Immature natural killer cell (primary cell): ENCODE measurements at regions not wholly inside any gene's neighbourhood (a gene's known extent, or its start where the extent isn't known, plus 50 kb on each side); places are given as distances from the start of the nearest gene placed in this dataset.

ENCODE experiments used
- DNase-seq, 3 donors: peaks; one replicate each; pipeline ENCODE4 v3.0.0; 2022; ENCODE audit warnings: mixed read lengths in 1 of 3
- H3K27ac Mint-ChIP-seq, 6 donors: one replicate each; pipeline ENCODE4 v1.8.0; 2020; ENCODE audit warnings: mixed read lengths in 6 of 6, mild to moderate bottlenecking in 5 of 6, inconsistent platforms in 4 of 6, moderate library complexity in 3 of 6
- H3K27me3 Mint-ChIP-seq, 3 donors: one replicate each; pipeline ENCODE4 v1.8.0; 2020 to 2021; ENCODE audit warnings: low read depth in 3 of 3, mild to moderate bottlenecking in 3 of 3, mixed read lengths in 3 of 3, moderate library complexity in 3 of 3, inconsistent platforms in 1 of 3
- H3K36me3 Mint-ChIP-seq, 3 donors: one replicate each; pipeline ENCODE4 v1.8.0; 2020; ENCODE audit warnings: mixed read lengths in 3 of 3, inconsistent platforms in 2 of 3, mild to moderate bottlenecking in 2 of 3
- H3K4me1 Mint-ChIP-seq, 2 donors: one replicate each; pipeline ENCODE4 v1.8.0; 2020; ENCODE audit warnings: inconsistent platforms in 2 of 2, mild to moderate bottlenecking in 2 of 2, mixed read lengths in 2 of 2, moderate library complexity in 1 of 2
- H3K4me3 Mint-ChIP-seq, 5 donors: one replicate each; pipeline ENCODE4 v1.8.0; 2020; ENCODE audit warnings: mild to moderate bottlenecking in 5 of 5, mixed read lengths in 5 of 5, inconsistent platforms in 3 of 5, moderate library complexity in 3 of 5
- H3K9me3 Mint-ChIP-seq, 6 donors: one replicate each; pipeline ENCODE4 v1.8.0; 2020; ENCODE audit warnings: mild to moderate bottlenecking in 6 of 6, mixed read lengths in 6 of 6, inconsistent platforms in 4 of 6, moderate library complexity in 3 of 6

DNA sequence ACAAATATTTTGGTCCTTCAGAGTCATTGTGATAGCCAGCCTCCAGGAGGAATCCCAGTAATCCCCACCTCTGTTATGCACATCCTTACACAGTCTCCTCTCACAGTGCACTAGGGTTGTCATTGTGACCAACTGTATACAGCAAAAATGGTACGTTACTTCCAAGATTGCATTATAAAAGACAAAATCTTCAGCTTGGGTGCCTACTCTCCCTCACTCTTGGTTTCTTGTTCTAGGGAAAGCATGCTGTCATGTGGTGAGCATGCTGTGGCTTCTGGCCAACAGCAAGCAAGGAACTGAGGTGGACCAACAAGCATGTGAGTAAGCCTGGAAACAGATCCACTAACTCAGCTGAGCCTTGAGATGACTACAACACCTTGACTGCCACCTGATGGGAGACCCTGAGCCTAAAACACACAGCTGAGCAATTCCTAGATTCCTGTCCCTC is 130.1 kb upstream of the DST start:
- Mint-ChIP-seq H3K4me1 (peaks cover 0 to 6% of the 10 kb centered on the region in 2 donors), H3K27me3 (peaks cover 0 to 1% (median 0%) of the 10 kb centered on the region in 3 donors), H3K9me3 (peaks cover 0 to 4% (median 0%) of the 10 kb centered on the region in 6 donors), H3K27ac (no peak overlapping the region), H3K4me3 (no peak overlapping the region), H3K36me3 (no peaks in the 10 kb centered on the region)
- no peak for DNase-seq

DNA sequence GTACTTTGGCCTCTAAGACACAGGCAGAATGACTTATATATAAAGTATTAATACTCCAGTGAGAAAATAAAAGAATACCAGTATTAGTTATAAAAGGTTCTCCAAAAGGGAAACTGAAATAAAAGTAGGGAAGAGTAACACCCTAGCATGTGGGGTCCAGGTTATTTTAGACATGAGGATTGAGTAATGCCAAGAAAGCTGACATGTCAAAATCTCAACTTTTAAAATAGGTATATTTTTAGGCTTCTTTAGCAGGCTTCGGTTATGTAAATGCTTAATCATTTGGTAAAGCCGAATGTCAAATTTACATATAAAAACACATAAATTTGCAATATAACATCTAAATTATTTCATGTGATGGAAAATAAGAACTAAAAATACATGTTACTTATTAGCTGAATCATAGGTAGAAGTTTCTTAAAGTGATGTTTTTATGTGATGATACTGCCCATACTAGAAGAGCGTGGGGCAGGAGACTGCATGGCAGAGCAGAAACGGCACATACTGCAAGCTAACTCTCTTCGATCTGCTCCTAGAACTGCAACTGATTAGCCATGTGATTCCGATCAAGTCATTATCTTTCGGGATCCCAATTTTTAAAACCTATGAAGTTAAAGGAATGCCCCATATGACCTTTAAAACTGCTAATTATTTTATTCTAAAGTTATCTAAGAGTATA is 129.4 kb upstream of the DST start:
- H3K36me3 Mint-ChIP-seq, result no peaks in the 10 kb centered on the region
- H3K9me3 Mint-ChIP-seq, result peaks cover 0 to 2% (median 0%) of the 10 kb centered on the region in 6 donors

DNA sequence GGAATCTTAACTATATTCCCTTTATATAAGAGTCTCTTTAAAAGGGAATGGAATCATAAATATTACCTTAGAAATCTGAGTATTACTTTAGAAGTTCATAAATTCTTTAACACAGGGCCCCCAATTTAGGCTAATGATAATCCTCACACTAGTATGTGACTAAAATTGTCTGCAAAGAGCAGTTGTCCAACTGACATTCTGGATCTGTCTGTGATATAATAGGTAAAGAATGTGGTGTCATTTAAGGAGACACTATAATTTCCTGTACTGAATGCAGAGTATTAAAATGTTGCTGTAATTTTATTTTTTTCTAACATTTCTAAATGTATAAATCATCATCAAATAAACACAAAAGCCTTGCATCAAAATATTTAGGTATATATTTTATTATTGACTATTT is 128.5 kb upstream of the DST start:
- Mint-ChIP-seq H3K27me3 (peaks cover 0 to 2% (median 0%) of the 10 kb centered on the region in 3 donors), H3K27ac (no peak overlapping the region), H3K36me3 (no peaks in the 10 kb centered on the region), H3K9me3 (peaks cover 0 to 2% (median 0%) of the 10 kb centered on the region in 6 donors), H3K4me3 (no peak overlapping the region), H3K4me1 (peaks cover 0 to 5% of the 10 kb centered on the region in 2 donors)
- no peak for DNase-seq

More for the DNA sequence above, 129.4 kb upstream of the DST start:
- Mint-ChIP-seq H3K27ac (no peak overlapping the region), H3K4me1 (peaks cover 0 to 6% of the 10 kb centered on the region in 2 donors), H3K4me3 (no peak overlapping the region), H3K27me3 (peaks cover 0 to 2% (median 0%) of the 10 kb centered on the region in 3 donors)
- DNase-seq, result no peak

DNA sequence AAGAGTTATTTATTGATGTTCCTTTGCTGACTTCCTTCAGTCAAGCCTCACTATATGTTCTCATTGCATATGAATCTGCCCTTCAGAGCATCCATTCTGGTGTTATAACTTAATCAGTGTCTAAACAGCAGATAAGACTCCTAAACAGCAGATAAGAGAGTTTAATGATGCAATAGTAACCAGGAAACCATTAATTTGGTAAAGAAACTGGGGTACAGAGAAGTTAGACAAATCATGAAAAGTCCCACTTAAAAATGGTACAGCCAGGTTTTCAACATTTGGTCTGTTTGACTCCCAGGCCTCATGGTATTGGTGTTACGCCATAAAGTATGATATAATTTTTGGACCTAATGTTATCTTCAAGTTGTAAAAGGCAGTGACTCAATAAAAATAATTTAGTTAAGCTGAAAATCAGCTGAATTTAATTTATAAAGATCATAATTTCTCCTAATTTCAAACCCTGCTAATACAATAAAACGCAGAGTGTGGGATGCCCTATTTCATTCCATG is 127.4 kb upstream of the DST start:
- H3K4me3 Mint-ChIP-seq, result no peak overlapping the region
- no peak overlapping the region for H3K27ac Mint-ChIP-seq
- H3K4me1 Mint-ChIP-seq, result no peaks in the 10 kb centered on the region
- peaks cover 0 to 2% (median 0%) of the 10 kb centered on the region in 3 donors for H3K27me3 Mint-ChIP-seq
- no peaks in the 10 kb centered on the region for H3K36me3 Mint-ChIP-seq
- DNase-seq, result no peak
- H3K9me3 Mint-ChIP-seq, result peaks cover 0 to 2% (median 0%) of the 10 kb centered on the region in 6 donors

DNA sequence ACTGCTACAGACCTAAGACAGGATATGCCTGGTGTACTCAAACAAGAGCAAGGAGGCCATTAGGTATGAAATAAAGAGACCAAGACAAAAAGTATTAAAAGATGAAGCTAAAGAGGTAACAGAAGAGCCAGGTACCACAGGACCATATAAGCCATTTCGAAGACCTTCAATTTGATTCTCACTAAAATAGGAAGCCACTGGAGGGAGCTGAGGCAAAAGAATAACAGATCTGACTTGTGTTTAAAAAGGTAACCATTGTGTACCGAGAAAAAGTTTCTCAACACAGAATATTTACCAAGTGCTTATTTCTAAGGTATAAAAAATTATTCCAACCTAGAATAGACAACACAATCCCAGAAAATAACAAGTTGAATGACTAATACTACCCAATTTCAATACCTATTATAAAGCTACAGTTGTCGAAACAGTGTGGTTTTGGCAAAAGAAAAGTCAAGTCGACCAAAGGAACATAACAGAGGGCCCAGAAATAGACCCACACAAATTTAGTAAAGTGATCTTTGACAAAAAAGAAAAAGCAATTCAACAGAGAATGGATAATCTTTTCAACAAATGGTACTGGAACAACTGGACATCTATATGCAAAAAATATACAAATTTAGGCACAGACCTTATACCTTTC is 125.3 kb upstream of the DST start:
- no peak overlapping the region for H3K27ac Mint-ChIP-seq
- H3K4me1 Mint-ChIP-seq, result no peaks in the 10 kb centered on the region
- peaks cover 0 to 2% (median 0%) of the 10 kb centered on the region in 6 donors for H3K9me3 Mint-ChIP-seq
- no peaks in the 10 kb centered on the region for H3K36me3 Mint-ChIP-seq
- DNase-seq, result no peak
- H3K27me3 Mint-ChIP-seq, result peaks cover 0 to 2% (median 0%) of the 10 kb centered on the region in 3 donors
- no peak overlapping the region for H3K4me3 Mint-ChIP-seq

DNA sequence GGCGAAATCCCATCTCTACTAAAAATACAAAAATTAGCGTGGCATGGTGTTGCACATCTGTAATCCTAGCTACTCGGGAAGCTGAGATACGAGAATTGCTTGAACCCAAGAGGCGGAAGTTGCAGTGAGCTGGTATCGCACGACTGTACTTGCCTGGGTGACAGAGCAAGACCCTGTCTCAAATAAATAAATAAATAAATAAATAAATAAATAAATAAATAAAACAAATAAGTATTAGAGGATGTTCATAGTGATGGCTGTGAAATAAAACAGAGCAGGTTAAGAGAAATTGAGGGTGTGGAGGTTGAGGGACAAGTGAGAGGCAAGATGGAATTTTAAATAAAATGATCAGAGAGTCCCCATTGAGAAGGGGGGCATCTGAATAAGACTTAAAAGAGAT is 124.7 kb upstream of the DST start:
- Mint-ChIP-seq H3K4me3 (no peak overlapping the region), H3K27ac (no peak overlapping the region)

DNA sequence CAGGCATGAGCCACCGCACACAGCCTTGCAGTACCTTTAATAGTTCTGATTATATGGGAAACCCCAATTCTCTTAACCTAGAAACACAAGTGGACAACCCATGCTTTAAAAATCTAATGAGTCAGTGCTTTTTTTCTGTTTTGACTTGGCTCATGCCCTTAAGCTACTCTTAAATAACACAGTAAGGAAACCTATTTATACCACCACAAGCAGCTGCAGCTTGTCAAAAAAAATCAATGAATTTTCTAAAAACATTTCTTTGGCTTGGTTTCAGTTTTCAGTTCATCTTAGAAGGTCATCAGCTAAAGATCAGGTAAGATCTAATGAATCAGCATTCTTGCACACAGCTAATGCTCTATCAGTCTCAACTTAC is 124.1 kb upstream of the DST start:
- DNase-seq, result no peak

More for the DNA sequence above, 124.7 kb upstream of the DST start:
- Mint-ChIP-seq H3K4me1 (no peaks in the 10 kb centered on the region), H3K27me3 (peaks cover 0 to 2% (median 0%) of the 10 kb centered on the region in 3 donors), H3K9me3 (peaks cover 0 to 2% (median 0%) of the 10 kb centered on the region in 6 donors), H3K36me3 (no peaks in the 10 kb centered on the region)
- no peak for DNase-seq

DNA sequence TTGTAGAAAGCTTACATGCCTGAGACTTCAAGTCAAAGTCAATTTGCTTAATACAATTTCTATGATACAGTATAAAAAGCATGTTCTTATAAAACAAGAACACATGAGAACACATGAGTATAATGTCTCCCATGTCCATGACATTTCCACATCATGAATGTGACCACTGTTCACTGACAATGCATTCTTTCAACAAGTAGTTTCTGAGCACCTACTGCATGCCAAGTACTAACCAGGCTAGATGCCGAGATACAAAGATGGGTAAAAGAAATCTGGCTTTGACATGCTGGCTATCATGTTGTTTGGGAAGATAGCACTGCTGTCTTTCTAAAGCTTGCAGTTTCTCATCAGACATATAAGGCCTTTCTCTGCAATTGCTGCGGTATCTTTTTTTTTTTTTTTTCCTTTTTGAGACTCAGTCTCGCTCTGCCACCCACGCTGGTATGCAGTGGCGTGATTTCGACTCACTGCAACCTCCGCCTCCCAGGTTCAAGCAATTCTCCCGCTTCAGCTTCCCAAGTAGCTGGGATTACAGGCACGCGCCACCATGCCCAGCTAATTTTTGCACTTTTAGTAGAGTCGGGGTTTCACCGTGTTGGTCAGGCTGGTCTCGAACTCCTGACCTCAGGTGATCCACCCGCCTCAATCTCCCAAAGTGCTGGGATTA is 123.6 kb upstream of the DST start:
- peaks cover 0 to 2% (median 0%) of the 10 kb centered on the region in 6 donors for H3K9me3 Mint-ChIP-seq
- H3K4me1 Mint-ChIP-seq, result no peaks in the 10 kb centered on the region
- H3K4me3 Mint-ChIP-seq, result no peak overlapping the region
- H3K27ac Mint-ChIP-seq, result no peak overlapping the region
- H3K36me3 Mint-ChIP-seq, result no peaks in the 10 kb centered on the region
- DNase-seq, result no peak
- H3K27me3 Mint-ChIP-seq, result peaks cover 0 to 2% (median 0%) of the 10 kb centered on the region in 3 donors

More for the DNA sequence above, 124.1 kb upstream of the DST start:
- H3K36me3 Mint-ChIP-seq, result no peaks in the 10 kb centered on the region
- peaks cover 0 to 2% (median 0%) of the 10 kb centered on the region in 3 donors for H3K27me3 Mint-ChIP-seq
- no peak overlapping the region for H3K27ac Mint-ChIP-seq
- H3K4me1 Mint-ChIP-seq, result no peaks in the 10 kb centered on the region
- no peak overlapping the region for H3K4me3 Mint-ChIP-seq
- peaks cover 0 to 2% (median 0%) of the 10 kb centered on the region in 6 donors for H3K9me3 Mint-ChIP-seq

DNA sequence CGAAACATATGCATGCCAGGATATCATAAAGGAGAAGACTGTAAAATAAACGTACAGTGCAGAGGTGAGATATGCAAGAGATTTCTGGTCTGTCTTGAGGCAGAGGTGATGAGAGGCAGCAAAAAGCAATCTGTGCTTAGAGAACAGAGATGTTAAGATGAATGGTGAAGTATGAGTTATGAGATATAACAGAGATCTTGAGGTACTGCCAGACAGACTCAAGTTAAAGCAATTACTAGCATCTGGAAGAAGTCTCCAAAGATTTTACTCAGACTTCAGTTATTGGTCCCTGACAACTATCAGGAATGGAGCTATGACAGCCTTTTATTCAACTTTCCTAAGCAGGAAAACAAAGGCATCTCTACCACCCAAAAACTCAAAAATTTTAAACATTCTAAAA is 122.8 kb upstream of the DST start:
- H3K27ac Mint-ChIP-seq, result no peak overlapping the region
- no peak for DNase-seq
- H3K4me3 Mint-ChIP-seq, result no peak overlapping the region

DNA sequence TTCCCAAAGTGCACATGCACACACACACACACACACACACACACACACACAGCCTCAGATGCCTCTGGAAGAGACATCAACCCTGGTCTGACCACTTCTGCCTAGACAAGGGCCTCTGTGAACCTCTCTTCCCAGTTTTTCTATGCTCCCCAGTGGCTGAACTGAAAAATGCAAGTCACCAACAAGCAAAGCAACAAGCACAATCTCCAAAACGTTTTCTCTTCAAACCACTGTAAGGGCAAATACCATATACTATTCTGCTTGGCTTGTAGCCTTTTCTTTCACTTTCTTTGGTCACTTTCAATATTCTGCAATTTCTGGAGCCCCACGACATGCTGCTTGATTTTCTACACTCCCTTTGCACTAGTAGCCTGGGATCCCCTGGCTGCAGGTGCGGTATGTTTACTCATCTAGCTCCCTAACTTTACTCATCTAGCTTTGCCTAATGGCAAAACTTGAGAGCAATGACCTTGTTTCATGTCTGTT is 121.4 kb upstream of the DST start:
- Mint-ChIP-seq H3K9me3 (peaks cover 0 to 2% (median 0%) of the 10 kb centered on the region in 6 donors), H3K4me1 (no peaks in the 10 kb centered on the region), H3K36me3 (no peaks in the 10 kb centered on the region), H3K4me3 (no peak overlapping the region), H3K27ac (no peak overlapping the region), H3K27me3 (peaks cover 0 to 2% (median 0%) of the 10 kb centered on the region in 3 donors)
- DNase-seq, result no peak

More for the DNA sequence above, 122.8 kb upstream of the DST start:
- Mint-ChIP-seq H3K9me3 (peaks cover 0 to 2% (median 0%) of the 10 kb centered on the region in 6 donors), H3K36me3 (no peaks in the 10 kb centered on the region), H3K27me3 (peaks cover 0 to 2% (median 0%) of the 10 kb centered on the region in 3 donors), H3K4me1 (no peaks in the 10 kb centered on the region)

DNA sequence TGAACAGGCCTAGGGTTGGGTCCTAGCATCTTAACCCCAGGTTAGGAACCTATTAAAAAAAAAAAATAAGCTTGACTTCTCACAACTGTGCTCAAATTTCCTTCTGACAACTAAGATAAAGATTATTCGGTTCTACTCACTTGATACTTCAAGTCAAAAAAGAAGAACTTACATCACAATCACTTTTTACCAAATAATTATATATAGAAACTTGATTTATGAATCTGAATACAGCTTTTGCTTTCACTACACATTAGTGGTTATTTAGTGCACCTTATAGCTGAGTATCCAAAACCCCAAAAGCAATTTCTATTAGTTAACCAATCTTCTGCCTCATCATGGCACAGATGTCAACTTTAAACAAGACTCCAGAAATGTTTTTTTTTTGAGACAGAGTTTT is 119.0 kb upstream of the DST start:
- Mint-ChIP-seq H3K27me3 (no peaks in the 10 kb centered on the region), H3K36me3 (no peaks in the 10 kb centered on the region)

DNA sequence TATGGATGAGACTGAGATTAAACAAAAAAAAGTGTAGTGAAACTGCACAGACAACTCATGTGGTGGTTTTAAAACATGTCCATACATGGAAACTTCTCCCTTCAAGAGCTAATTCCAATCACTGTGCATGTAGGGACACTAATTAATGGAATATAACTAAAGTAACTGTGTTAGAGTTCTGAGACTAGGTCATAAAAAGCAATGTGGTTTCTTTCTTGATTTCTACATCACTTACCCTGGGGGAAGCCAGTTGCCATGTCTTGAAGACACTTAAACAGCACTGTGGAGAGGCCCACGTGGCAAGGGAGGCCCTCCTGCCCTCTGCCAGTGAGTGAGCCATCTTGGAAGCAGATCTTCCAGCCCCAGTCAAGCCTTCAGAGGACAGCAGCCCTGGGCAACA is 118.2 kb upstream of the DST start:
- no peaks in the 10 kb centered on the region for H3K4me1 Mint-ChIP-seq
- no peaks in the 10 kb centered on the region for H3K9me3 Mint-ChIP-seq
- H3K36me3 Mint-ChIP-seq, result no peaks in the 10 kb centered on the region
- no peak for DNase-seq
- no peak overlapping the region for H3K27ac Mint-ChIP-seq
- H3K27me3 Mint-ChIP-seq, result peaks cover 0 to 2% (median 2%) of the 10 kb centered on the region in 3 donors
- H3K4me3 Mint-ChIP-seq, result no peak overlapping the region

More for the DNA sequence above, 119.0 kb upstream of the DST start:
- Mint-ChIP-seq H3K4me3 (no peak overlapping the region), H3K4me1 (no peaks in the 10 kb centered on the region), H3K9me3 (no peaks in the 10 kb centered on the region), H3K27ac (no peak overlapping the region)
- DNase-seq, result no peak

DNA sequence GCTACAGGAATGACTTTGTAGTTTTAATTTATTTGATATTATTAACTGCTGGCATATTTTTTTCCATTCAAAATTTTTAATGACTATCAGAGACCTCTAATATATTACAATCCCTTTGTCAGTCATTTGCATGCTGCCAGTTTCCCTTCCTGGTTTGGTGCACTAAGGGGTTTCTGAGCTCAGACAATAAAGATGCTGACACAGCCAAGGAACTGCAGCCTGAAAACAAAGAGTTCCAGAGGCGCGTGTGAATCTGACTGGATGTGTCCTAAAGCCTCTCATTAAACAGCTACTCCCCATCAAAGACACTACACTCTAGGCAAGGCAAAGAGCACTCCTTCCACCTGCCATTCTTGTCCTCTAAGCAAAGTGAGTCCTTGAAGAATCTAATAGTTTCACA is 116.8 kb upstream of the DST start:
- Mint-ChIP-seq H3K4me1 (no peaks in the 10 kb centered on the region), H3K4me3 (no peak overlapping the region), H3K27me3 (peaks cover 1 to 2% (median 2%) of the 10 kb centered on the region in 3 donors), H3K9me3 (no peaks in the 10 kb centered on the region), H3K27ac (no peak overlapping the region), H3K36me3 (no peaks in the 10 kb centered on the region)
- DNase-seq, result no peak

DNA sequence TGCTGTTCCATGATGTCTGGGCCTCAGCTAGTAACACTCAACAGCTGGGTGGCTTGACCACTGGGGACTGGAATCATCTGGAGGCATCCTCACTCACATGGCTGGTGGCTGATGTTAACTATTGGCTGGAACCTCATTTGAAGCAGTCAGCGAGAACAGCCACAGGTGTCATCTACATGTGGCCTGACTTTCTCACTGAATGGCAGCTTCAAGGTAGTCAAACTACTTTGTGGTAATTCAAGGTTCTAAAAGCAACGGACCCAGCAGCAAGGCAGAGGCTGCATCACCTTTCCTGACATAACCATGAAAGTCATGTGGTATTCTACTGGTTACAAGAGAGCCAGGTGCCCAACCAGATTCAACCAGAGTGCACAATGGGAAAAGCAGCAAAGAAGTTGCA is 115.9 kb upstream of the DST start:
- Mint-ChIP-seq H3K27me3 (peaks cover 1 to 2% (median 2%) of the 10 kb centered on the region in 3 donors), H3K9me3 (no peaks in the 10 kb centered on the region), H3K4me1 (no peaks in the 10 kb centered on the region), H3K4me3 (no peak overlapping the region), H3K27ac (no peak overlapping the region), H3K36me3 (no peaks in the 10 kb centered on the region)
- no peak for DNase-seq
